Skeletal muscle tissue (tissue), 3 donors: ENCODE measurements at regions not wholly inside any gene's neighbourhood (a gene's known extent, or its start where the extent isn't known, plus 50 kb on each side); places are given as distances from the start of the nearest gene placed in this dataset.

ENCODE experiments used
- H3K27ac ChIP-seq: one replicate; pipeline ENCODE4 v1.7.0; 2013; ENCODE audit warnings: mild to moderate bottlenecking, low read depth, low read length, inconsistent platforms
- H3K27me3 ChIP-seq, 3 donors: one replicate each; pipeline ENCODE4 v1.7.0; 2013; ENCODE audit warnings: low read length in 3 of 3; ENCODE audit not compliant: control insufficient read depth in 3 of 3, insufficient read depth in 3 of 3
- H3K36me3 ChIP-seq, 3 donors: one replicate each; pipeline ENCODE4 v1.7.0; 2013; ENCODE audit warnings: low read length in 3 of 3; ENCODE audit not compliant: control insufficient read depth in 3 of 3, insufficient read depth in 3 of 3
- H3K4me1 ChIP-seq, 3 donors: one replicate each; pipeline ENCODE4 v1.7.0; 2013; ENCODE audit warnings: low read length in 3 of 3, mild to moderate bottlenecking in 3 of 3; ENCODE audit not compliant: control insufficient read depth in 3 of 3, insufficient read depth in 3 of 3
- H3K4me3 ChIP-seq, 3 donors: one replicate each; pipeline ENCODE4 v1.7.0; 2013; ENCODE audit warnings: low read length in 3 of 3
- H3K9ac ChIP-seq, 3 donors: one replicate each; pipeline ENCODE4 v1.7.0; 2013; ENCODE audit warnings: low read length in 3 of 3, mild to moderate bottlenecking in 3 of 3, moderate library complexity in 2 of 3, low read depth in 1 of 3
- H3K9me3 ChIP-seq, 3 donors: one replicate each; pipeline ENCODE4 v1.7.0; 2013; ENCODE audit warnings: low read length in 3 of 3; ENCODE audit not compliant: control insufficient read depth in 3 of 3
- donor health status: Osteomylitis.

DNA sequence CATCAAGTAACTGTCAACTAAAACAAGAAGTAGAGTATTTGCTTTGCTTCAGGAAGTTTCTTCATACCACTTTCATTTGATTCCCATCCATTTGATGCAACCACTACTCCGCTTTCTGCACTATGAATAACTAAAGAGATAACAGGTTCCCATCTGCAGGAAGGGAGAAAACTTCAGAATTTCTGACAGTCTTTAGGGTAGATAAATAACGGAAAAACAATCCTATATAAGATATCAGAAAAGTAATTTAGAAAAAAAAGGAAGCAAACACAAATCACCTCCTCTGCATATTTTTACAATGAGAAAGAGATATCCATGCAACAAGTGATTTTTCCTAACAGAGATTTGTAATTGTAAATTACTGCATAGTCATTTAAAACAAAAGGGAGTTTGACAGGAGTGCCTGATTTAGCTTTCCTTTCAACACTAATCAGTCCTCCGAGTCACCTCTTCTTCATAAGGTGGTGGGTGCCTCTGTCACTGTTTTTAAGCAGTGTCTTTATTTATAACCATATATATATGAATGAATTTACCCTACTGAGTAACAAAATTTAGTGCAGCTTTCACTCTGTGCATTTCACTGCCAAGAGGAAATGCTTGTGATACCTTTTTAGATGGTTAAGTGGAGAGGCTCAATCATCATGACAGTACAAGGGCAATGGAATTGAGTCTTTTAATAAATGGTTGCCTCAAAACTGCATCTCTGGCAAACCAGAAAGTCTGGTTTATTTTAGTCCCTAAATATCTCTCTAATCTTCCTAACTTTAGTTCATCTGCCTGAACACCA lies 1920.4 kb downstream of the MRPL39 start:
- Histone ChIP-seq H3K27me3 (no peaks in the 10 kb centered on the region), H3K9ac (no peak overlapping the region), H3K4me1 (no peaks in the 10 kb centered on the region), H3K27ac (no peak overlapping the region), H3K9me3 (no peaks in the 10 kb centered on the region), H3K36me3 (no peaks in the 10 kb centered on the region), H3K4me3 (no peak overlapping the region)

DNA sequence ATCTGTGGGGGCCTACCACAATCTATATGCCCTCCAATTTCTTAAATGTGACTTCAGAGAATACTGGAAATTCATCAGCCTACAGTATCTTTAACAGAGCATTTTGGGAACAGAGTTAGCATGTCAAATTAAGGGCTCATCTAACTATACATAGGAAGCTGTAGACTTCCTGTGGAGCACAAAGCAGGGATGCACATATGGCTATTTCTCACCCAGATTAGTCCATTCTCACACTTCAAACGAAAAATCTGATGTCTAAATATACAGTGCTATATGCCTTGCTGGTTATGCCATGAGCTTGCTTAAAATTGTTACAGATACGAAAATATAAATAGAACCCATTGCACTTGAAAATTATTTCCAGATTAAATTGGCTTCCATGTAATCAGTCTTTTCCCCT lies 1922.8 kb downstream of the MRPL39 start:
- no peaks in the 10 kb centered on the region for H3K27me3 ChIP-seq
- H3K9me3 ChIP-seq = no peaks in the 10 kb centered on the region
- no peak overlapping the region for H3K27ac ChIP-seq
- H3K36me3 ChIP-seq = no peaks in the 10 kb centered on the region
- H3K4me1 ChIP-seq = no peaks in the 10 kb centered on the region
- no peak overlapping the region for H3K4me3 ChIP-seq
- H3K9ac ChIP-seq = no peak overlapping the region

DNA sequence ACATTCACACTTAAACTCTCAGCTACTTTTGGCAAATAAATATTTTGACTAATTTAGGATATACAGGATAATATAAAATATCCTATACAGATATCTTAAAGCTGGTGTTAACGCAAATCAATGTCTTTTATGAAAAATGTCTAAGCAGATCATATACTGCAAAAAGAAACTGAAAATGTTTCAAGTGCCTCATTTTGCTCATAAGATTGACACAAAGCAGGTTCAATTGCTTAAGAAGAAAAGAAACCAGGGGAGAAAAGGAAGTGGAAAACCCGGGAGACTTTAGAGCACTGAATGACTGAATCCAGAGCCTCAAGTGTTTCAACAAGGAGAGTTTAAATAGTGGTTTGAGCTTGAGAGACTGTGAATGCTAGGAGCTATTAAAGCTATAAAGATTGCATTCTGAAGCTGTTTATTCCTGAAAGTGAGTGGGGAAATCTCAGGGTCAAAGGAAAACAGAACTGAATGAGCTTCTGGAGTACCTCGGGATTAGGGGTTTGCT lies 1943.0 kb downstream of the MRPL39 start:
- no peaks in the 10 kb centered on the region for H3K36me3 ChIP-seq
- no peaks in the 10 kb centered on the region for H3K4me1 ChIP-seq
- H3K27me3 ChIP-seq = no peaks in the 10 kb centered on the region
- no peak overlapping the region for H3K27ac ChIP-seq
- H3K9ac ChIP-seq = no peak overlapping the region
- no peaks in the 10 kb centered on the region for H3K9me3 ChIP-seq
- no peak overlapping the region for H3K4me3 ChIP-seq

DNA sequence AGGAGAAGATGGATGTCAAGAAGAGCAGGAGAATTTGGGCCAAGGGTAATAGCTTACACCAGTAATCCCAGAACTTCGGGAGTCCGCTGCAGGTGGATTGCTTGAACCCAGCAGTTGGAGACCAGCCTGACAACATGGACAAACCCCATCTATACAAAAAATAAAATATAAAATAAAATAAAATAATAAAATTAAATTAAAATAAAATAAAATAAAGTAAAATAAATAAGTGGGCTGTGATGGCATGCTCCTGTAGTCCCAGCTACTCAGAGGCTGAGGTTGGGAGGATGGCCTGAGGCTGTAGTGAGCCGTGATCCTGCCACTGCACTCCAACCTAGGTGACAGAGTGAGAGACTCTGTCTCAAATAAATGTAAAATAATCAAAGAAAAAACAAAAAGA lies 1946.7 kb downstream of the MRPL39 start:
- Histone ChIP-seq H3K36me3 (no peaks in the 10 kb centered on the region), H3K4me1 (no peaks in the 10 kb centered on the region), H3K27ac (no peak overlapping the region), H3K4me3 (no peak overlapping the region), H3K9ac (no peak overlapping the region), H3K9me3 (no peaks in the 10 kb centered on the region), H3K27me3 (no peaks in the 10 kb centered on the region)

DNA sequence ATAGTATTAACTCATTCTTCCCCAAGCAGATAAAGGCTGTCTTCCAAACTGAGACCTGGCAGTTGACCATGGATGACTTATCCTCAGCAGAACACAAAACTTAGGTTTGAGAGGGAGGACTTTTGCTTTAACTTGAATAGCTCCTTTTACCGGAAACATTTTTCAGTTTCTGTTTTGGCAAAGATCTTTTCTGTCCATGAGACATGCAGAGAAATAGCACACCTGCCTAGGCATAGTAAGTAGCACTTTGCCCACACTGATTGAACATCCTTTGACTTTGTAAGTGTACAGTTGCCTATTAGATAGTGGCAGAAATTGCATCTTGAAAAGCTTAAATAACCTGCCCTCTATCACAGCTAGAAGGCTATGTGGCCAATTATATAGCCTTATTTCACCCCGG lies 1962.5 kb downstream of the MRPL39 start:
- H3K4me3 ChIP-seq = no peak overlapping the region
- H3K27ac ChIP-seq = no peak overlapping the region
- H3K4me1 ChIP-seq = no peaks in the 10 kb centered on the region
- no peaks in the 10 kb centered on the region for H3K27me3 ChIP-seq
- H3K9ac ChIP-seq = no peak overlapping the region
- no peaks in the 10 kb centered on the region for H3K9me3 ChIP-seq
- no peaks in the 10 kb centered on the region for H3K36me3 ChIP-seq

DNA sequence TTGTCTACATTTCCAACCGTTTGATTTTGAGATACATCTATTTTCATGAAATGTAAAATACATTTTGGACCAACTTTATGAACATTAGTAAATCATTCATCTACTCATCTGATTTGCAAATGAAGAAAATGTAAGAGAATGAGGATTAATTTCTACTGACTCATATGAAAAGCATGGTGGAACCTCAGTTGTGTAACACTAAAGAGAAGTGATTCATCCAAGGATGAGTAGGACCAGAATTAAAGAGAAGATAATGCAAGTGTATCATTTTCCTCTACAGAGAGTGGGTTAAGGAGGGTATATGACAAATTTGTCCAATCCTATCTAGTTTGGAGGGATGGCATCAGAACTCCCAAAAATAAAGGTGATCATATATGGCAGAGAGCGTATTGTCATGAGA lies 1967.6 kb downstream of the MRPL39 start:
- no peaks in the 10 kb centered on the region for H3K4me1 ChIP-seq

DNA sequence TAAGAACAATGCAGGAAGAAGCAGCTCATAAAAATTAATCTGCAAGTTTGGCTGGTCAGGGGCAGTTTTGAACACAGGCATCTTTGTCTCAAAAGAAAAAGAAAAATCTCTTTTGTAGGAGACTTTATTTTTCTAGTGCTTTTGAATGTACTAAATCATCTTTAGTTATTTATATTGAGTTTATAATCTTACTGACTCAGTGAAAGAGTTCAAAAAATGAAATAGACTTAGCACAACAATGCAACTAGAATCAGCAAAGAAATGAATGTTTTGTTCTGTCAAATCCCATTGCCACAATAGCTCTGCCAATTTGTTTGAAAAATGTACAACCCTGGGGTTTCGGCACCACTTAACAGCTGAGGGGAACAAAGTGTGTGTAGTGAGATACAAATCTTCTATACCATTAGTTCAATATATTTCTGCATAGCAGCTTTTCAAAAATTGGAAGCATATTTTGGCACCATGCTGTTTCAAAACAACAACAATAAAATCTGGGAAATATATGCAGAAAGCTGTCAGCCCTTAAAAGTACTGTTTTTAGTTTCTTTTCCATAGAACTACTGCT lies 1969.1 kb downstream of the MRPL39 start:
- H3K4me1 ChIP-seq = no peaks in the 10 kb centered on the region
- H3K36me3 ChIP-seq = no peaks in the 10 kb centered on the region
- H3K27me3 ChIP-seq = no peaks in the 10 kb centered on the region
- no peak overlapping the region for H3K27ac ChIP-seq
- no peak overlapping the region for H3K4me3 ChIP-seq
- no peaks in the 10 kb centered on the region for H3K9me3 ChIP-seq
- no peak overlapping the region for H3K9ac ChIP-seq

More for the DNA sequence above, 1967.6 kb downstream of the MRPL39 start:
- H3K27me3 ChIP-seq = no peaks in the 10 kb centered on the region
- no peak overlapping the region for H3K9ac ChIP-seq
- H3K4me3 ChIP-seq = no peak overlapping the region
- no peaks in the 10 kb centered on the region for H3K36me3 ChIP-seq
- H3K27ac ChIP-seq = no peak overlapping the region
- no peaks in the 10 kb centered on the region for H3K9me3 ChIP-seq

DNA sequence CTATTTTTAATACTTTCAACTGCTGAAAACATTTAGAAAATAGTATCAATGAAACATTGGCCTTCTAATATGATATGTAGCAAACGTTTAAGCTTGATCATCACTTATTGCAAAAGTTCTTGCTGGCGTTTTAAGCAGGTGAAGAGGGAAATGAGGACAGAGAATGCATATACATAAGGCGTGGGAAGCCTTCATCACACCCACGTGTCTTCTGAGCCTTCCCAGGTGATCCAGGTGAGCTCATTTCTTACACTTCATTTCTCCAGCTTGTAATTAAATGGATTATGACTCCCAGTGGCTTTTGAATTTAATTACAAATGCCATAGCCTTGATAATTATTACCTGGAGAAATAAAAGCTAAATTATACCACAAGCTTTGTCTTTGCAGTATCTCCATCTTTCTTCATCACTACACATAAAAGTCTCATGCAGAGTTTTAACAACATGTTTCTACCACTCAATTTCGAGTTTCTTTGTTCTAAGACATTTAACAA lies 1973.8 kb downstream of the MRPL39 start:
- no peaks in the 10 kb centered on the region for H3K9me3 ChIP-seq
- H3K4me3 ChIP-seq = no peak overlapping the region
- H3K27me3 ChIP-seq = no peaks in the 10 kb centered on the region
- no peaks in the 10 kb centered on the region for H3K4me1 ChIP-seq
- H3K36me3 ChIP-seq = no peaks in the 10 kb centered on the region
- no peak overlapping the region for H3K9ac ChIP-seq
- no peak overlapping the region for H3K27ac ChIP-seq

DNA sequence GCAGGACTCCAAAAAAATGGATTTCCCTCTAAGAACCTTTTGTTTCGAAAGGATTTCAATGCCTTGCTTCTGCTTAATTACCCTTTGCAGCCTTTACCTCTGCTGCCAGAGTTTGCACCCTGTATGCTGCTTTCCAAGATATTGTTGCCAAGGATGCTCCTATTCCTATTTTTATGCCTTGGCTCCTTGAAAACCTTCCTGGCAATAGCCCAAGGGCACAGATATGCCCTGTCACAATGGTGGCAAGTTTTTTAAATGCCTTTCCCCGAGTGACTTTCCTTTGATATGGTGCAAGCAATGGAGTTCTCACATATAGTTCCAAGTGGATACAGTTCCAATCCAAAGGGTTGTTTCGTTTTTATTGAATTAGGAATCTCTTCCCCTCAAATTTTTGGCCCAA lies 1983.0 kb downstream of the MRPL39 start:
- Histone ChIP-seq H3K4me3 (no peak overlapping the region), H3K27ac (no peak overlapping the region)

DNA sequence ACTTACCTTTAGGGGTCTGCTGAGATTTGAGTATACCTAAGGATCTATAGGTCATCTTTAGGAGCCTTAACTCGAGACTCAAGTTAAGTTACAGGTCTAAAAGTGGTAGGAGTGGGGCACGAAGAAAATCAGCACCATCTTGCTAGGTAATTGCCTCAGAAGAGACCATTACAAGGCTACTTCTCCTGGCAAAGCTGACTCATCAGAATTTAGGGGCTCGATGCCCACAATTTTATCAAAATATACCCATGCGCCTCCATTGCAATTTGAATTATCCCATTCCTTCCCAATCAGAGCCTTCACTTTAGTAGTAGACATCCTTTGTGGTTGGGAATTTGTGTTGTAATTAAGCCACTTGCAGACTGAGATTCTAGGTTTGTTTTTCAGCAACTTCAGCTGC lies 1994.3 kb downstream of the MRPL39 start:
- no peaks in the 10 kb centered on the region for H3K36me3 ChIP-seq
- no peaks in the 10 kb centered on the region for H3K27me3 ChIP-seq
- H3K4me3 ChIP-seq = no peak overlapping the region
- no peak overlapping the region for H3K27ac ChIP-seq
- no peaks in the 10 kb centered on the region for H3K4me1 ChIP-seq
- H3K9ac ChIP-seq = no peak overlapping the region
- H3K9me3 ChIP-seq = no peaks in the 10 kb centered on the region

More for the DNA sequence above, 1983.0 kb downstream of the MRPL39 start:
- Histone ChIP-seq H3K9ac (no peak overlapping the region), H3K4me1 (no peaks in the 10 kb centered on the region), H3K27me3 (no peaks in the 10 kb centered on the region), H3K9me3 (no peaks in the 10 kb centered on the region), H3K36me3 (no peaks in the 10 kb centered on the region)
